ENCODE measurements at regions not wholly inside any gene's neighbourhood (a gene's known extent, or its start where the extent isn't known, plus 50 kb on each side); places are given as distances from the start of the nearest gene placed in this dataset.

- TF ChIP-seq, protein P1, sequence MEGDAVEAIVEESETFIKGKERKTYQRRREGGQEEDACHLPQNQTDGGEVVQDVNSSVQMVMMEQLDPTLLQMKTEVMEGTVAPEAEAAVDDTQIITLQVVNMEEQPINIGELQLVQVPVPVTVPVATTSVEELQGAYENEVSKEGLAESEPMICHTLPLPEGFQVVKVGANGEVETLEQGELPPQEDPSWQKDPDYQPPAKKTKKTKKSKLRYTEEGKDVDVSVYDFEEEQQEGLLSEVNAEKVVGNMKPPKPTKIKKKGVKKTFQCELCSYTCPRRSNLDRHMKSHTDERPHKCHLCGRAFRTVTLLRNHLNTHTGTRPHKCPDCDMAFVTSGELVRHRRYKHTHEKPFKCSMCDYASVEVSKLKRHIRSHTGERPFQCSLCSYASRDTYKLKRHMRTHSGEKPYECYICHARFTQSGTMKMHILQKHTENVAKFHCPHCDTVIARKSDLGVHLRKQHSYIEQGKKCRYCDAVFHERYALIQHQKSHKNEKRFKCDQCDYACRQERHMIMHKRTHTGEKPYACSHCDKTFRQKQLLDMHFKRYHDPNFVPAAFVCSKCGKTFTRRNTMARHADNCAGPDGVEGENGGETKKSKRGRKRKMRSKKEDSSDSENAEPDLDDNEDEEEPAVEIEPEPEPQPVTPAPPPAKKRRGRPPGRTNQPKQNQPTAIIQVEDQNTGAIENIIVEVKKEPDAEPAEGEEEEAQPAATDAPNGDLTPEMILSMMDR (IDR thresholded peaks at IDR 0.05; ENCODE audit: unreplicated experiment), result no peak
- H3K27ac Mint-ChIP-seq (ENCODE audit: low read depth, unreplicated experiment), result no peak overlapping the region
- H3K4me1 Mint-ChIP-seq (ENCODE audit: insufficient read depth, unreplicated experiment), result peaks cover 12% of the 10 kb centered on the region
- H3K9me3 Mint-ChIP-seq (ENCODE audit: unreplicated experiment), result no peaks in the 10 kb centered on the region
- H3K36me3 Mint-ChIP-seq (ENCODE audit: insufficient read depth, unreplicated experiment), result no peaks in the 10 kb centered on the region
- peak; percentile 1 for DNase-seq (ENCODE audit: unreplicated experiment)
- no peaks in the 10 kb centered on the region for H3K27me3 Mint-ChIP-seq (ENCODE audit: insufficient read depth, unreplicated experiment)
- no peak overlapping the region for H3K4me3 Mint-ChIP-seq (ENCODE audit: unreplicated experiment)
- ChIA-PET POLR2A (interaction anchor here (0.6 kb wide), 1 partner anchor 185 kb away, joined by 3 read pairs; no protein-coding TSS in a partner anchor), CTCF (interaction anchor here (0.6 kb wide), 1 partner anchor 303 kb away, joined by 3 read pairs; no protein-coding TSS in a partner anchor)
- intact Hi-C loops (cut with micrococcal nuclease), result no loop called here
- BruUV-seq (replicated peaks), result no TSS peak
Measured at GRCh38 chr15:87121336-87121735, 1041.7 kb downstream of the AGBL1 start.

DNA sequence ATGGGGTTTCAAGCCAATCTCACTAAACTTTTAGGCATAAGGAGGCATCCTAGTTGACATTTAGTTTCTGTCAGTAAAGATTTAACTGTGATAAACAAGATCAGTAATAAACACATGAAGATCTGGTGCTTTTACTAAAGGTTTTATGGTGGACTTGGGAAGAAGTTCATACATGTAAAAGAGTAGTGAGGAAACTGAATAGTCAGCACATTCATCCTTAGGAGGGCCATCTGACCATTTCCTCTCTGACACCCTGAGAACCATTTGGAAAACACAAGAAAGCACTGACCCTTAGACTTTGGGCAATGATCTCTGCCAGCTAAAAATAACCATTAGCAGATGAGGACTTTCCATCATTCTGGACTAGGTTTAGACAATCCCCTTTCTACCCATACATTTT lies 1040.9 kb downstream of the AGBL1 start:
- ChIA-PET POLR2A (no interaction called here), CTCF (interaction anchor here (0.5 to 0.9 kb wide), 3 partner anchors 11 to 1255 kb away, joined by 3 to 4 read pairs (median 3); no protein-coding TSS in a partner anchor)
- Mint-ChIP-seq H3K36me3 (ENCODE audit: insufficient read depth, unreplicated experiment) (no peaks in the 10 kb centered on the region), H3K27me3 (ENCODE audit: insufficient read depth, unreplicated experiment) (no peaks in the 10 kb centered on the region), H3K4me1 (ENCODE audit: insufficient read depth, unreplicated experiment) (peaks cover 12% of the 10 kb centered on the region), H3K9me3 (ENCODE audit: unreplicated experiment) (no peaks in the 10 kb centered on the region), H3K4me3 (ENCODE audit: unreplicated experiment) (no peak overlapping the region), H3K27ac (ENCODE audit: low read depth, unreplicated experiment) (no peak overlapping the region)
- intact Hi-C loops (cut with micrococcal nuclease), result no loop called here
- BruUV-seq (replicated peaks), result no TSS peak
- TF ChIP-seq, protein P1 (IDR thresholded peaks at IDR 0.05; ENCODE audit: unreplicated experiment), result no peak
- no peak for DNase-seq (ENCODE audit: unreplicated experiment)

GRCh38 chr15:87118846-87119245 lies 1039.2 kb downstream of the AGBL1 start:
- intact Hi-C loops (cut with micrococcal nuclease), result no loop called here
- Mint-ChIP-seq H3K4me3 (ENCODE audit: unreplicated experiment) (no peak overlapping the region), H3K4me1 (ENCODE audit: insufficient read depth, unreplicated experiment) (peaks cover 12% of the 10 kb centered on the region), H3K36me3 (ENCODE audit: insufficient read depth, unreplicated experiment) (no peaks in the 10 kb centered on the region), H3K27me3 (ENCODE audit: insufficient read depth, unreplicated experiment) (no peaks in the 10 kb centered on the region), H3K27ac (ENCODE audit: low read depth, unreplicated experiment) (no peak overlapping the region), H3K9me3 (ENCODE audit: unreplicated experiment) (no peaks in the 10 kb centered on the region)
- ChIA-PET POLR2A (no interaction called here), CTCF (interaction anchor here (0.6 kb wide), 1 partner anchor 44 kb away, joined by 3 read pairs; no protein-coding TSS in a partner anchor)
- TF ChIP-seq, protein P1 (IDR thresholded peaks at IDR 0.05; ENCODE audit: unreplicated experiment), result no peak
- no TSS peak for BruUV-seq (replicated peaks)
- no peak for DNase-seq (ENCODE audit: unreplicated experiment)

DNA sequence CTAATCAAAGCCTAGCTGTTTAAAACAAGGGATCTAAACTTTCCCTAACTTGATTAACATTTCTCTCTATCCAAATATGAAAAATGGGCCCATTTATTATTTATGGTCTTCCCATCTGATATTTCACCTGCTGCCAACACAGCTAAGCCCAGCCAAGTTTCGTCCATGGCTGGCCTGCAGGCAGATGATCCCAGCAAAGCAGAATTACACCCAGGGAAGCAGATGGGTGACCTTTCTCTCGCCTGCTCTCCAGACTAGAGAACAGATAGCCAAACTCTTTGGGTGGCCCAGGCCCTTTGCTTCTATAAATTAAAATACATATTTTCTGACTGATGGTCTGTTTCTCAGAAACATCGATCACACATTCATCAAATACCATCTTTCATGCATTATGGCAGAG lies 1038.8 kb downstream of the AGBL1 start:
- DNase-seq (ENCODE audit: unreplicated experiment), result no peak
- ChIA-PET POLR2A (no interaction called here), CTCF (interaction anchor here (0.6 kb wide), 1 partner anchor 44 kb away, joined by 3 read pairs; no protein-coding TSS in a partner anchor)
- Mint-ChIP-seq H3K9me3 (ENCODE audit: unreplicated experiment) (no peaks in the 10 kb centered on the region), H3K27ac (ENCODE audit: low read depth, unreplicated experiment) (no peak overlapping the region), H3K4me3 (ENCODE audit: unreplicated experiment) (no peak overlapping the region), H3K4me1 (ENCODE audit: insufficient read depth, unreplicated experiment) (peaks cover 12% of the 10 kb centered on the region), H3K27me3 (ENCODE audit: insufficient read depth, unreplicated experiment) (no peaks in the 10 kb centered on the region), H3K36me3 (ENCODE audit: insufficient read depth, unreplicated experiment) (no peaks in the 10 kb centered on the region)
- TF ChIP-seq, protein P1 (IDR thresholded peaks at IDR 0.05; ENCODE audit: unreplicated experiment), result no peak
- intact Hi-C loops (cut with micrococcal nuclease), result no loop called here
- BruUV-seq (replicated peaks), result no TSS peak

Data from MCF 10A (cell line).